ENCODE measurements at regions not wholly inside any gene's neighbourhood (a gene's known extent, or its start where the extent isn't known, plus 50 kb on each side); places are given as distances from the start of the nearest gene placed in this dataset.

DNA sequence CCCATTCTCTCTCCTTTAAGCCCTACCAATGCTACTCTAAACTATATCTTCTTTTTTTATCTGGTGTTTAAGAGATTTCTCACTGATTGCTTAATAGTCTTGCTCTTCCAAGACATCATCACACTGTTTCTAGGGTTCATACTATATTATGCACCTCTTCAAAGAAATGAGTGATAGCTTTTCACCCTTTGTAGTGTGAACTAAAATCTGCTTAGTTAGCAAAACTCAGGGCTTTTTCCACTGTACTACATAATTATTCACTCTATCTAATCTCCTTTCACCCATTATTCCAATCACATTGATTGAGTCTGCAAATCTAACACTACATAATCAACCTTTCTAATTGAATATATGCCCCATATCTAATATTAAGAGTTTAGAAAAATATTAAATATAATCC is 456.0 kb upstream of the SOX9 start:
- TF ChIP-seq, protein P1, sequence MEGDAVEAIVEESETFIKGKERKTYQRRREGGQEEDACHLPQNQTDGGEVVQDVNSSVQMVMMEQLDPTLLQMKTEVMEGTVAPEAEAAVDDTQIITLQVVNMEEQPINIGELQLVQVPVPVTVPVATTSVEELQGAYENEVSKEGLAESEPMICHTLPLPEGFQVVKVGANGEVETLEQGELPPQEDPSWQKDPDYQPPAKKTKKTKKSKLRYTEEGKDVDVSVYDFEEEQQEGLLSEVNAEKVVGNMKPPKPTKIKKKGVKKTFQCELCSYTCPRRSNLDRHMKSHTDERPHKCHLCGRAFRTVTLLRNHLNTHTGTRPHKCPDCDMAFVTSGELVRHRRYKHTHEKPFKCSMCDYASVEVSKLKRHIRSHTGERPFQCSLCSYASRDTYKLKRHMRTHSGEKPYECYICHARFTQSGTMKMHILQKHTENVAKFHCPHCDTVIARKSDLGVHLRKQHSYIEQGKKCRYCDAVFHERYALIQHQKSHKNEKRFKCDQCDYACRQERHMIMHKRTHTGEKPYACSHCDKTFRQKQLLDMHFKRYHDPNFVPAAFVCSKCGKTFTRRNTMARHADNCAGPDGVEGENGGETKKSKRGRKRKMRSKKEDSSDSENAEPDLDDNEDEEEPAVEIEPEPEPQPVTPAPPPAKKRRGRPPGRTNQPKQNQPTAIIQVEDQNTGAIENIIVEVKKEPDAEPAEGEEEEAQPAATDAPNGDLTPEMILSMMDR (IDR thresholded peaks at IDR 0.05) = no peak
- no peak for TF ChIP-seq SP1 (CRISPR knock-in tag; conservative IDR thresholded peaks at IDR 0.05)
- no peak for TF ChIP-seq NFE2L1 (CRISPR knock-in tag; IDR thresholded peaks at IDR 0.05)
- no peak for TF ChIP-seq ATF1 (CRISPR knock-in tag; IDR thresholded peaks at IDR 0.05)
- TF ChIP-seq USF2 (CRISPR knock-in tag; IDR thresholded peaks at IDR 0.05) = no peak
